Naive B cell (primary cell): ENCODE measurements at regions not wholly inside any gene's neighbourhood (a gene's known extent, or its start where the extent isn't known, plus 50 kb on each side); places are given as distances from the start of the nearest gene placed in this dataset.

Experiments used
- ATAC-seq, 2 donors: fragments of 150-1000 bp; cut with Tn5 transposase; 2 replicates each; pipeline ENCODE4 v1.10.0; 2021; ENCODE audit warnings: low read depth in 2 of 2, mild to moderate bottlenecking in 2 of 2, moderate library complexity in 2 of 2
- DNase-seq: peaks from one replicate; pipeline ENCODE4 v3.0.0; 2022
- H3K27ac Mint-ChIP-seq, 6 donors: one replicate each; pipeline ENCODE4 v1.8.0; 2020 to 2022; ENCODE audit warnings: mild to moderate bottlenecking in 6 of 6, mixed read lengths in 6 of 6, moderate library complexity in 5 of 6, inconsistent platforms in 2 of 6
- H3K27me3 Mint-ChIP-seq, 3 donors: one replicate each; pipeline ENCODE4 v1.8.0; 2021 to 2022; ENCODE audit warnings: mixed read lengths in 3 of 3, mild to moderate bottlenecking in 1 of 3
- H3K36me3 Mint-ChIP-seq, 2 donors: one replicate each; pipeline ENCODE4 v1.8.0; 2020 to 2022; ENCODE audit warnings: mixed read lengths in 2 of 2, inconsistent platforms in 1 of 2, mild to moderate bottlenecking in 1 of 2
- H3K4me1 Mint-ChIP-seq, 3 donors: one replicate each; pipeline ENCODE4 v1.8.0; 2020 to 2022; ENCODE audit warnings: mixed read lengths in 3 of 3, inconsistent platforms in 1 of 3, mild to moderate bottlenecking in 1 of 3, moderate library complexity in 1 of 3
- H3K4me3 Mint-ChIP-seq, 8 donors: one replicate each; pipeline ENCODE4 v1.8.0; 2020 to 2022; ENCODE audit warnings: mild to moderate bottlenecking in 8 of 8, mixed read lengths in 8 of 8, moderate library complexity in 8 of 8, inconsistent platforms in 2 of 8
- H3K9me3 Mint-ChIP-seq, 7 donors: one replicate each; pipeline ENCODE4 v1.8.0; 2020 to 2022; ENCODE audit warnings: mixed read lengths in 7 of 7, mild to moderate bottlenecking in 5 of 7, inconsistent platforms in 2 of 7, moderate library complexity in 1 of 7

DNA sequence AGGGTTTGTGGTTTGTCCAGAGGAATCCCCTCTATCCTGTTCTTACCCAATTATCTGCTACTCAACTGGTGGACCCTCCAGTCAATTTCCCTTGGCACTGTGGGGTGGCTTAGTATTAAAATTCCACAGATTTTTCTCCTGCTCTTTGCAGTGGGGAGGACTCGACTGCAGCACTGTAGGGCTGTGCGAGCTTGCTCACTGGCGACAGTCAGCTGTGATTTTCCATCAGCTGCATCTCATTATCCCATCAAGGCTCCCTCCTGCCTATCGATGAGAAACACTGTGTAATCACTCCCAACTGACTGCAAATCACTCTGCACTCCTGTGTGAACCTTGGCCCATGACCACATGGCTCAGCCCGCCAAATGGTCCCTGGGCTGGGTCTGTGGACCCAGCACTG is 90.5 kb upstream of the MAF start:
- no peak for DNase-seq
- no peak for ATAC-seq
- Mint-ChIP-seq H3K27me3 (peaks cover 0 to 12% (median 6%) of the 10 kb centered on the region in 3 donors), H3K9me3 (peaks cover 0 to 15% (median 9%) of the 10 kb centered on the region in 7 donors), H3K4me3 (no peak overlapping the region), H3K36me3 (no peaks in the 10 kb centered on the region), H3K27ac (peak overlapping the region in 2 of 6 donors; percentile 30 to 74), H3K4me1 (no peaks in the 10 kb centered on the region)

DNA sequence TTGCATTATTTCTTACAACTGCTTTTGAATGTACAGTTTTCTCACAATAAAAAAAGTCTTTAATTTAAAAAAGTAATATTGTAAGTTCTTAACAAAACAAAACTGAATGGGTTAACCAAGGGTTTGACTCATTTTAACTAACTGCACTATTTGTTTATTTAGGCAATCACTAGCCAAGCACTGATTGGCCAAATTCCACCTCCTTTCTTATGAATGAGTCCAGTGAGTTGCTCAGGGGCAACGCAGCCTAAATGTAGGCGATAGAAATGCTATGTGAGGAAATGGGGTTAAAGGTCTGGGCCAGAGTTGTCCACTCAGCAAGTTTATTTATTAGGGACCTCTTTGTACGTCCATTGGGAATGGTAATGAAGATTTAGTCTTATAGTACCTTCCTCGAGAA is 89.6 kb upstream of the MAF start:
- Mint-ChIP-seq H3K4me1 (no peaks in the 10 kb centered on the region), H3K9me3 (peaks cover 0 to 15% (median 9%) of the 10 kb centered on the region in 7 donors), H3K27ac (no peak overlapping the region), H3K27me3 (peaks cover 0 to 14% (median 6%) of the 10 kb centered on the region in 3 donors), H3K36me3 (no peaks in the 10 kb centered on the region), H3K4me3 (no peak overlapping the region)
- DNase-seq: no peak
- no peak for ATAC-seq

GRCh38 chr16:79687249-79688130 is 87.0 kb upstream of the MAF start:
- ATAC-seq (no peak), DNase-seq (no peak)
- Mint-ChIP-seq H3K9me3 (no peaks in the 10 kb centered on the region), H3K4me3 (no peak overlapping the region), H3K36me3 (no peaks in the 10 kb centered on the region), H3K27me3 (peaks cover 0 to 22% (median 6%) of the 10 kb centered on the region in 3 donors), H3K4me1 (no peaks in the 10 kb centered on the region), H3K27ac (no peak overlapping the region)

GRCh38 chr16:79685871-79686270 is 85.3 kb upstream of the MAF start:
- DNase-seq (no peak), ATAC-seq (no peak)
- Mint-ChIP-seq H3K27me3 (peaks cover 0 to 22% (median 6%) of the 10 kb centered on the region in 3 donors), H3K4me3 (no peak overlapping the region), H3K36me3 (no peaks in the 10 kb centered on the region), H3K27ac (no peak overlapping the region), H3K4me1 (no peaks in the 10 kb centered on the region), H3K9me3 (no peaks in the 10 kb centered on the region)

DNA sequence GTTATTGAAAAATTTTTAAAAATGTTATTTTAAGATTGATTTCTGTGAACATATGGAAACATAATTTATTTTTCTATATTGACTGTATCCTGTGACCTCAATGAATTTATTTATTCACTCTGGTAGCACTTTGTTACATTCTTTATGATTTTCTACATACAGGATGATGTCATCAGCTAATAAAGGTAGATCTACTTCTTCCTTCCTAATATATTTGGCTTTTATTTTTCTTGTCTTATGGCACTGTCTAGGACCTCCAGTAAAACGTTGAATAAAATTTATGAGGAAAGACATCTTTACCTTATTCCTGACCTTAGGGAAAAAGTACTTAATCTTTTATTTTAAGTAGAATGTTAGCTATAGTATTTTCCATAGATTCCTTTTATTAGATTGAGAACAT is 78.8 kb upstream of the MAF start:
- Mint-ChIP-seq H3K36me3 (no peaks in the 10 kb centered on the region), H3K27ac (no peak overlapping the region), H3K27me3 (peaks cover 0 to 8% (median 0%) of the 10 kb centered on the region in 3 donors), H3K4me1 (no peaks in the 10 kb centered on the region), H3K4me3 (no peak overlapping the region), H3K9me3 (peaks cover 0 to 4% (median 0%) of the 10 kb centered on the region in 7 donors)
- ATAC-seq (no peak), DNase-seq (no peak)

GRCh38 chr16:79677799-79678530 is 77.4 kb upstream of the MAF start:
- H3K27ac Mint-ChIP-seq: no peak overlapping the region
- H3K36me3 Mint-ChIP-seq: no peaks in the 10 kb centered on the region
- H3K4me3 Mint-ChIP-seq: no peak overlapping the region
- no peaks in the 10 kb centered on the region for H3K4me1 Mint-ChIP-seq
- ATAC-seq: no peak
- no peak for DNase-seq
- H3K27me3 Mint-ChIP-seq: no peaks in the 10 kb centered on the region
- H3K9me3 Mint-ChIP-seq: peaks cover 0 to 4% (median 0%) of the 10 kb centered on the region in 7 donors

DNA sequence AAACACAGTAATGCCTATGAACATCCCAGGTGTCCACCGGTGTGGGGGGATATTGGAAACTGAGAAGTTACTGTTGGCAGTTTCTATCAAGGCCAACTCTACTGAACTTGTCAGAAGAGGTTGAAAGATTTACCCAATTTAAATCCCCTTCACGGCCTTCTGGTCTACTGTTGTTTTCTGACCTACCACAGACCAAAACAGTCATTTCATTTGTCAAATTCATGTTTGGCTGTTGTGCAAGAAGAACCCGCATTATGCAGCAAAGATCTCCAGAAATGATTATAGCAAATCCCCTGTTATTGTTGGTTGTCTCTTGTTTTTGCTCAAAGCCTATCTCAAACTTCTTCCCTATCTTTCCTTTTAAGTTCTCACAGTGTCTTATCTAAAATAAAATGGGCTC is 73.1 kb upstream of the MAF start:
- peaks cover 0 to 4% (median 0%) of the 10 kb centered on the region in 3 donors for H3K27me3 Mint-ChIP-seq
- H3K27ac Mint-ChIP-seq: no peak overlapping the region
- H3K4me1 Mint-ChIP-seq: no peaks in the 10 kb centered on the region
- peaks cover 0 to 20% (median 6%) of the 10 kb centered on the region in 7 donors for H3K9me3 Mint-ChIP-seq
- no peak for DNase-seq
- no peak for ATAC-seq
- peaks cover 0 to 4% of the 10 kb centered on the region in 2 donors for H3K36me3 Mint-ChIP-seq
- H3K4me3 Mint-ChIP-seq: no peak overlapping the region

DNA sequence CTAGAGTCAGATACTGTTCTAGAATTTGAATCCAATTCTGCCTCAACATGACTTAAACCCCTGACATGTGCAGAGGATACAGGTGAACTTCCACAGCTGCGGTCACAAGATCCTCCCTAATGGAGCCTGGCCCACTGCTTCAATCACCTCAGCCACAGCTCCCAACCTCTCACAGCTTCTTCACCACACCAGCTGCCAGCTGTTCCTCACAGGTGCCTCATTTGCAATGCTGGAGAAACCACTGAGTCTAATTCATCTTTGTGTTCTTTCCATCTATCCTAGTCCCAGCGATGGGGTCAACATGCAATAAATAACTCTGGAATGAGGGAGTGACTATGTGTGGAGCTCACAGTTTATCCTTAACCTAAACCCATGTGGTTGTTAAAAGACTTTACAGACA is 72.0 kb upstream of the MAF start:
- Mint-ChIP-seq H3K27ac (peak overlapping the region in 1 of 6 donors; percentile 49), H3K4me3 (no peak overlapping the region), H3K36me3 (peaks cover 0 to 4% of the 10 kb centered on the region in 2 donors), H3K9me3 (peaks cover 0 to 24% (median 6%) of the 10 kb centered on the region in 7 donors), H3K4me1 (no peaks in the 10 kb centered on the region), H3K27me3 (peaks cover 0 to 4% (median 0%) of the 10 kb centered on the region in 3 donors)
- ATAC-seq: no peak
- no peak for DNase-seq

DNA sequence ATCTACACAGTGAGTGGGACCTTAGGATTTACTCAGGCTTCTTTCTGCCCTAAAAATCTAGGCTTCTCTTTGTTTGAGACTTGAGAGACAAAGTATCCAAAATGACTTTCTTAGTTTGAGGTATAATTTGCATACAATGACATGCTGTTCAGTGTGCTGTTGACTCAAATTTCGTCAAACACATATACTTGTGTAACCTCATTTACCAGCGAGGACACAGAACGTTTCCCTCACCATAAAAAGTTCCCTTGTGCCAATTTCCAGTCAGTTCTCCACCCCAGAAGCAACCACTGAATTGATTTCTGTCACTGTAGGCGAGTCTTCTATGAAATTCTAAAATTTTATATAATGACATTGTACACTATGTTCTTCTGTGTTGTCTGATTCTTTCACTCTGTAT is 68.0 kb upstream of the MAF start:
- Mint-ChIP-seq H3K9me3 (peaks cover under 1 to 24% (median 7%) of the 10 kb centered on the region in 7 donors), H3K27ac (no peak overlapping the region), H3K4me1 (no peaks in the 10 kb centered on the region), H3K4me3 (no peak overlapping the region), H3K36me3 (peaks cover 0 to 4% of the 10 kb centered on the region in 2 donors), H3K27me3 (peaks cover 0 to 18% (median 0%) of the 10 kb centered on the region in 3 donors)
- ATAC-seq: no peak
- no peak for DNase-seq

DNA sequence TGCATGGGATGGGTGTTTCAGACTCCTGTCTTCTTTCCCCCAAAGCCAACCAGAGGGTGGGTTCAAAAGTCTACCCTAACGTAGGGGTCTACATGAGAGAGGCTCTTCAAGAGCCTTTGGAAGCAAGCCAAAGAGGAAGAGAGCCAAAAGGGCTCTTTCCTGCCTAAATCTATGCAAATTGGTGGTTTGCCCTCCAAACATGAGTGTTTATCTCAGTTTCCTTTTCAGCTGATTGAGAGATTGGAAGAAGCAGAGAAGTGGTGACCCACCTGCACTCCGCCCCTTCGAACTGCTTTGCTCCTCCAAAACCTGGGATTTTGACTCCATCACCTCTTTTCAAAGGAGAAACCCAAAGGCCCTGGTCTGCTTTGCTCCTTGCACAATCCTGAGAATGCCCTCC is 65.4 kb upstream of the MAF start:
- H3K4me3 Mint-ChIP-seq: no peak overlapping the region
- H3K9me3 Mint-ChIP-seq: peaks cover 2 to 24% (median 9%) of the 10 kb centered on the region in 7 donors
- H3K4me1 Mint-ChIP-seq: no peaks in the 10 kb centered on the region

GRCh38 chr16:79664407-79664806 is 63.9 kb upstream of the MAF start:
- Mint-ChIP-seq H3K27me3 (peaks cover 0 to 20% (median 0%) of the 10 kb centered on the region in 3 donors), H3K9me3 (peaks cover 2 to 13% (median 10%) of the 10 kb centered on the region in 7 donors), H3K4me3 (no peak overlapping the region), H3K36me3 (peaks cover 0 to 2% of the 10 kb centered on the region in 2 donors), H3K27ac (no peak overlapping the region), H3K4me1 (no peaks in the 10 kb centered on the region)
- DNase-seq (no peak), ATAC-seq (no peak)

More for the DNA sequence above, 65.4 kb upstream of the MAF start:
- H3K36me3 Mint-ChIP-seq: peaks cover 0 to 4% of the 10 kb centered on the region in 2 donors
- ATAC-seq (no peak), DNase-seq (no peak)
- no peak overlapping the region for H3K27ac Mint-ChIP-seq
- peaks cover 0 to 23% (median 0%) of the 10 kb centered on the region in 3 donors for H3K27me3 Mint-ChIP-seq

DNA sequence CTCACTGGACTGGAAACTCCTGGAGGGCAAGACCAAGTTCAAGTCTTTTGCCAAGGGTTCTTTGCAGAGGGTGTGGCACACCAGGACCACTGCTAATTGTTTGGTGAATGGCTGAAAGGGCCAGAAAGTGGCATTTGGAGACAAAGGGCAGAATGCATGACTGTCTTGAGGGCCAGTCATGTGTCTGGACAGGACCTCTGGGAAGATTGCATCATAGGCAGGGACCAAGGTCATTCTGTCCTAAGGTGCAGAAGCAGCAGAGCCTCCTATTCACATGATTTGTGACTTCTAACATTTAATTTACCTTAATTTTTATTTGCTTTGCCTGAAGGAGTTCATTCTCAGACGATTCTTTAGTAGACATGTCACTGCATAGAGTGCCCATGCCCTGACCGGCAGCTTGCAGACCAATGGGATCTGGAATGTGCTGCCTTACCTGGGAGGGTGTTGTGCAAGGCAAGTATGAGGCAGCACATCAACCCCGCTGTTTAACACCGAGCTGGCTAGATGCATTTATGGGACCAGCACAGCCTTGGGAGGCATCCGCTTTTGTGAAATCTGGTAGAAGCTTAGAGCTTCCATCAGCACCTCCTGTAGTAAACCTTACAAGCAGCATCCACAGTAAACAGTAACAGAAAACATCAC is 62.3 kb upstream of the MAF start:
- DNase-seq (no peak), ATAC-seq (no peak)
- no peak overlapping the region for H3K4me3 Mint-ChIP-seq
- H3K9me3 Mint-ChIP-seq: peaks cover 0 to 8% (median 2%) of the 10 kb centered on the region in 7 donors
- H3K27ac Mint-ChIP-seq: no peak overlapping the region
- no peaks in the 10 kb centered on the region for H3K4me1 Mint-ChIP-seq
- peaks cover 0 to 20% (median 0%) of the 10 kb centered on the region in 3 donors for H3K27me3 Mint-ChIP-seq
- H3K36me3 Mint-ChIP-seq: no peaks in the 10 kb centered on the region

GRCh38 chr16:79662122-79662521 is 61.6 kb upstream of the MAF start:
- no peaks in the 10 kb centered on the region for H3K4me1 Mint-ChIP-seq
- DNase-seq (no peak), ATAC-seq (no peak)
- H3K27me3 Mint-ChIP-seq: peaks cover 0 to 20% (median 0%) of the 10 kb centered on the region in 3 donors
- peaks cover 0 to 8% (median 2%) of the 10 kb centered on the region in 7 donors for H3K9me3 Mint-ChIP-seq
- peak overlapping the region in 1 of 6 donors; percentile 1 for H3K27ac Mint-ChIP-seq
- H3K36me3 Mint-ChIP-seq: no peaks in the 10 kb centered on the region
- H3K4me3 Mint-ChIP-seq: no peak overlapping the region
